NOMO-1 treated with dmso at 0.1 percent for 144 hours (cell line): ENCODE measurements at regions not wholly inside any gene's neighbourhood (a gene's known extent, or its start where the extent isn't known, plus 50 kb on each side); places are given as distances from the start of the nearest gene placed in this dataset.

Experiments
- DNase-seq: peaks from one replicate; lab custom pipeline; 2025; ENCODE audit not compliant: unreplicated experiment; lab: John Stamatoyannopoulos, UW

- no peak for DNase-seq
Observed at GRCh38 chr2:11100130-11100529, 55.1 kb upstream of the SLC66A3 start.

GRCh38 chr2:11100976-11101375, 54.3 kb upstream of the SLC66A3 start:
- DNase-seq, result no peak

- DNase-seq, result no peak
Observed at GRCh38 chr2:11101430-11101829, 53.8 kb upstream of the SLC66A3 start.

GRCh38 chr2:11102466-11102865, 52.8 kb upstream of the SLC66A3 start:
- no peak for DNase-seq

GRCh38 chr2:11102956-11103860, 52.1 kb upstream of the SLC66A3 start:
- no peak for DNase-seq

- no peak for DNase-seq
Observed at GRCh38 chr2:11103984-11104793, 51.1 kb upstream of the SLC66A3 start.

GRCh38 chr2:11104794-11105660, 50.2 kb upstream of the SLC66A3 start:
- DNase-seq, result no peak
